IMR-90 (cell line): ENCODE measurements at regions not wholly inside any gene's neighbourhood (a gene's known extent, or its start where the extent isn't known, plus 50 kb on each side); places are given as distances from the start of the nearest gene placed in this dataset.
"Not testable (repeated sequence)": the region's sequence is repeated elsewhere in the genome, so short reads cannot be mapped to it uniquely, and the experiment has no call there.

Experiments used
- CEBPB ChIP-seq: IDR thresholded peaks from 2 replicates; pipeline ENCODE4 v1.6.1; 2012; ENCODE audit warnings: low read depth, low read length, improper control_type of control experiment
- POLR2A ChIP-seq: IDR thresholded peaks from 2 replicates; pipeline ENCODE4 v1.6.1; 2012; ENCODE audit warnings: mild to moderate bottlenecking, low read depth, low read length
- RFX5 ChIP-seq: IDR thresholded peaks from 2 replicates; pipeline ENCODE4 v1.8.0; 2012; ENCODE audit warnings: low read depth, mild to moderate bottlenecking, low read length, moderate library complexity
- TF ChIP-seq, protein P1 (sequence below): conservative IDR thresholded peaks from 2 replicates; pipeline ENCODE4 v1.5.1; 2012; ENCODE audit warnings: mild to moderate bottlenecking, low read depth, low read length, improper control_type of control experiment

DNA sequence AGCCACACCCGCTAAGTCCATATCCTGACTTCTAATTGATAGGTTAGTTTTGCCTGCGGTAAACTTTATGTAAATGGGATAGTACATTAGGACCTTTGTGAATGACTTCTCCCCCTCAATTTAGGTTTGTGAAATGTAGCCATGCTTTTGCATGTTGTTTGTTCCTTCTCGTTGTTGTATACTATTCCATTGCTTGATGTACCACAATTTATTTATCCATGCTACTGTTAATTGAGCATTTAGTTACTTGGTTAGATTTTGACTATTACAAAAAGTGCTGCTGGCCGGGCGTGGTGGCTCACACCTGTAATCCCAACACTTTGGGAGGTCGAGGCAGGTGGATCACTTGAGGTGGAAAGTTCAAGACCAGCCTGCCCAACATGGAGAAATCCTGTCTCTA, 150.8 kb upstream of the MED13 start:
- TF ChIP-seq, protein P1, sequence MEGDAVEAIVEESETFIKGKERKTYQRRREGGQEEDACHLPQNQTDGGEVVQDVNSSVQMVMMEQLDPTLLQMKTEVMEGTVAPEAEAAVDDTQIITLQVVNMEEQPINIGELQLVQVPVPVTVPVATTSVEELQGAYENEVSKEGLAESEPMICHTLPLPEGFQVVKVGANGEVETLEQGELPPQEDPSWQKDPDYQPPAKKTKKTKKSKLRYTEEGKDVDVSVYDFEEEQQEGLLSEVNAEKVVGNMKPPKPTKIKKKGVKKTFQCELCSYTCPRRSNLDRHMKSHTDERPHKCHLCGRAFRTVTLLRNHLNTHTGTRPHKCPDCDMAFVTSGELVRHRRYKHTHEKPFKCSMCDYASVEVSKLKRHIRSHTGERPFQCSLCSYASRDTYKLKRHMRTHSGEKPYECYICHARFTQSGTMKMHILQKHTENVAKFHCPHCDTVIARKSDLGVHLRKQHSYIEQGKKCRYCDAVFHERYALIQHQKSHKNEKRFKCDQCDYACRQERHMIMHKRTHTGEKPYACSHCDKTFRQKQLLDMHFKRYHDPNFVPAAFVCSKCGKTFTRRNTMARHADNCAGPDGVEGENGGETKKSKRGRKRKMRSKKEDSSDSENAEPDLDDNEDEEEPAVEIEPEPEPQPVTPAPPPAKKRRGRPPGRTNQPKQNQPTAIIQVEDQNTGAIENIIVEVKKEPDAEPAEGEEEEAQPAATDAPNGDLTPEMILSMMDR, result not testable (repeated sequence)
- not testable (repeated sequence) for TF ChIP-seq CEBPB, POLR2A, RFX5
